Sigmoid colon (tissue), 4 donors: ENCODE measurements at regions not wholly inside any gene's neighbourhood (a gene's known extent, or its start where the extent isn't known, plus 50 kb on each side); places are given as distances from the start of the nearest gene placed in this dataset.

Source experiments
- CTCF ChIP-seq, 4 experiments: fragments of 450-650 bp in 3 of 4; fragments of 200-600 bp in 1 of 4; IDR thresholded peaks; one replicate each; pipeline ENCODE4 v1.5.1; 2016 to 2019; ENCODE audit warnings: antibody characterized with exemption in 4 of 4, mild to moderate bottlenecking in 3 of 4, moderate library complexity in 2 of 4
- EP300 ChIP-seq, 4 donors: sonication (generic); formaldehyde crosslinking; IDR thresholded peaks; one replicate each; pipeline ENCODE4 v1.6.1; 2017; ENCODE audit warnings: antibody characterized with exemption in 4 of 4
- POLR2A ChIP-seq, 2 donors: fragments of 450-650 bp; IDR thresholded peaks; one replicate each; pipeline ENCODE4 v1.6.1; 2016; ENCODE audit warnings: antibody characterized with exemption in 2 of 2, mild to moderate bottlenecking in 2 of 2, moderate library complexity in 2 of 2
- POLR2AphosphoS5 ChIP-seq, 4 donors: sonication (generic); formaldehyde crosslinking; IDR thresholded peaks; one replicate each; pipeline ENCODE4 v1.6.1; 2017; ENCODE audit warnings: antibody characterized with exemption in 4 of 4

- no peak for TF ChIP-seq POLR2AphosphoS5 (IDR thresholded peaks at IDR 0.05)
- no peak for TF ChIP-seq CTCF (IDR thresholded peaks at IDR 0.05)
- no peak for TF ChIP-seq POLR2A (IDR thresholded peaks at IDR 0.05)
- TF ChIP-seq EP300 (IDR thresholded peaks at IDR 0.05) = no peak
These were observed 117.3 kb upstream of the PTCH1 start for GRCh38 chr9:95634114-95634513.
